ENCODE measurements at regions not wholly inside any gene's neighbourhood (a gene's known extent, or its start where the extent isn't known, plus 50 kb on each side); places are given as distances from the start of the nearest gene placed in this dataset.
A peak's percentile ranks its signal among the peaks of the same experiment; 100 is the strongest.
"Not testable (repeated sequence)": the region's sequence is repeated elsewhere in the genome, so short reads cannot be mapped to it uniquely, and the experiment has no call there.

DNA sequence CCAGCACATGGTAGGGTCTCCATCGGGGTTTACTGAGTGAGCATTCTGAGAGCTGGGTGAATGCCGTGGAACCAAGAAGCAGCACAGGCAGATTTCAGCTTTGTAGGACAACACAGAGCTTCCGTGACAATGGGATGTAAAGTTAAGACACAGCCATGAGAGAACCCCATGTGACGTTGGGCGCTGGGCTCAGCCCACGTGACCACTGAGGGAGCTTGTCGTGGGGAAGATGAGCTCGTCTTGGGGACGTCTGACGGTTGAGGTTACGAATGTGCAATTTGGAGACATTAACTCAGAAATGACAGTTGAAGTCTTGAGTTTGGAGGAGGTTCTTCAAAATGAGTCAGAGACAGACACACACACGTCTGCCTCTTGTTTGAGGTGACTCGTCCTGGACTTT is 51.5 kb upstream of the MUC20 start:
- DNase-seq (ENCODE audit: low read depth) = not testable (repeated sequence)

DNA sequence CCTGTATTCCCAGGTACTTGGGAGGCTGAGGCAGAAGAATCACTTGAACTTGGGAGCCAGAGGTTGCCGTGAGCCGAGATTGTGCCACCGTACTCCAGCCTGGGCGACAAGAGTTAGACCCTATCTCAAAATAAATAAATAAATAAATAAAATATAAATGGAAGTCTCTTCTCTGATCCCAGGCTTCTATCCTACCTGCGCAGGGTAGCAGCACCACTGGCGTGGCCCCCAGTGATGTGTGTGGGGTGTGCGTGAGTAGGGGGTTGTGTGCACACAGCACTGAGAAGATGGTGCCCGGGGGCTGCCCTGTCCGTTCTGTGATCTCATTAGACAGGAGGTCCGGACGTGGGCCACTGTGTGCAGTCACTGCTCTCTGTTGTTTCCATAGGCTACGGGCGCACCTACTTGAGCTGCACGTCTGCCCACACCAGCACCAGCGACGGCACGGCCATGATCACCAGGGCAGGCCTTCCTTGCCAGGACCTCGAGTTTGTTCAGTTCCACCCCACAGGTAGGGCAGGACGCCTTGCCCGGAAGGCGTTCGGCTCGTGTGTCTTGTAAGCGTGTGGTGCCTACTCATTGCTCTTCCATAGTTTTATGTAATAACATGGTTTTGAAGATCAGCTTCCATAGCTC is 52.5 kb upstream of the MUC20 start:
- DNase-seq (ENCODE audit: low read depth) = not testable (repeated sequence)

DNA sequence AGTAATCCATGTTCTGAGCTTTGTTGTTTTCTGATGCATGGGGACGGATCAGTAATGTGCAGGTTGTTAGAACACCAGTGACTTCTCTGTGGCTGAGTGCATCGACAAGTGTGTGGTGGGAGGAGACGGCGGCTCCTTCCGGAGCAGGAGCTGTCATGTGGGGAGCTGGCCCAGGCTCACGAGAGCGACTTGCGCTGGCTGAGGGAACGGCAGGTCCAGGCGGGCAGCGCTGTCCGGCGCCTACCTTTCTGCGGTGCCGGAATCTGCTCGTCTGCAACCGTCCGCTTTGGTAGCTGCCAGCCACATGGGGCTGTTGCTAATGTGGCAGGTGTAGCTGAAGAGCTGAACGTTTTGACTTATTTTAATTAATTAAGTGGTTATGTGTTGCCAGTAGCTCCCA is 55.5 kb upstream of the MUC20 start:
- DNase-seq (ENCODE audit: low read depth) = not testable (repeated sequence)

DNA sequence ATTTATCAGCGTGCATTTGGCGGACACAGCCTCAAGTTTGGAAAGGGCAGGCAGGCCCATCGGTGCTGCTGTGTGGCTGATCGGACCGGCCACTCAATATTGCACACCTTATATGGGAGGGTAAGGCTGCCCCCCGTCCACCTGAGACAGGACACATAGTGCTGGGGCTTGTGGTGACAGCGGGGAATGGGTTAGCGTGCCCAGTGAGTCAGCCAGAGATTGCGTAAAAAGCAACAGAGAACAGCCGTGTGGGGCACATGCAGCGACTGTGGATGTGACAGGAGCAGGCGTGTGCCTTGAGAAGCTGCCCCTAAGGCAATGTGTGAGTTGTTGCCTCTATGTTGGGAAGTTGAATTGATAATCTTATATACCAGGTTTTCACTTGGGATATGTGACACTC is 56.6 kb upstream of the MUC20 start:
- DNase-seq (ENCODE audit: low read depth) = not testable (repeated sequence)

DNA sequence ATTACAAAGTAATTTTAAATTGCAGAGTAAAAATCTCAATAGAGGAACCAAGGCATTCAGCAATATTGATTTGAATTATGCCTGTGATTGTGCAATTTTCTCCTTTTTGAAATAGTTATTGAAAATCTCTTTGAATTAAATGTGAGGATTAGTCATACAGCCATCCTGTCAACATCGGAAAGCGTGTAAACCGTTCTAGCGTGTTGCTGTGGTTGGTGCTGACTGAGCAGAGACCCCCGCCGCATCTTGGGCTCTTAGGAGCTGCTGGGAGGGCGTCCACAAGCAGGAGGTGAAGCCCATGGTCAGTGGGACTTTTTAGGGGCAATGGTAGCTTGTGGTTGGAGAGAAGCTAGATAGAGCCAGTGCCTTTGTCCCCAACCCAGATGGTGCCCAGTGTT is 61.6 kb upstream of the MUC20 start:
- not testable (repeated sequence) for DNase-seq (ENCODE audit: low read depth)

DNA sequence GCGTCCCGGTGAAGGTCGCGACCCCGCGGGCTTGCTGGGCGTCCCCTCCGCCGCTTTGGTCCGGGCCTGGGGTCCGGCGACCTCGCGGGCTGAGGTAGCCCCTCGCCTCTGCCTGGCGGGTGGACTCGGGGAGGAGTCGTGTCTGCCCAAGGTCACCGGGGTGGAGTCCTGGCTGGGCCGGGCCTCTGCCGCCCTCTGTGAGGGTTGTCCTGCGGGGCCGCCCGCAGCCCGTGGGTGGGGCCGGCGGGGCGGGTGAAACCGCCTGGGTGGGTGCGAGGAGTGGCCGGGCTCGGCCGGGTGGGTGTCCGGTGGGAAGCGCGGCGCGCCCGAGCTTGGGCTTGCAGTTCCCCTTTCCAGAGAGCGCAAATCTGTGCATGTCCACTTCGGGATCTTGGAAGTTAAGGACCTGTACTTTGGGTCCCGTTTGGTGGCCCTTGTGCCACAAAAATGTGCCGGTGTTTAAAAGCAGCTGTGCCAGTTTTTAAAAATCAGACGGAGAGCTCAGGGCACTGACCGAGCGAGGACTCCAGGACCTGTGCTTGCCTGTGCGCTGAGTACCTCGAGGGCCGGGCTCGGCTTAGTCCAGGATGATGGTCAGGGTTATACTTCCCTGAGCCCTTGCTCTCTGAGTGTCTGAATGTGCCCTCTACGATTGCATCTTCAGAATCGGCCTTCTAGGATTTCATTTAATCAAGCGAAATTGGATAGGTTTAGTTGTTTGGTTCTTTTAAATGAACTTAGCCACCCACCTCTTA is 62.2 kb upstream of the MUC20 start:
- not testable (repeated sequence) for DNase-seq (ENCODE audit: low read depth)

DNA sequence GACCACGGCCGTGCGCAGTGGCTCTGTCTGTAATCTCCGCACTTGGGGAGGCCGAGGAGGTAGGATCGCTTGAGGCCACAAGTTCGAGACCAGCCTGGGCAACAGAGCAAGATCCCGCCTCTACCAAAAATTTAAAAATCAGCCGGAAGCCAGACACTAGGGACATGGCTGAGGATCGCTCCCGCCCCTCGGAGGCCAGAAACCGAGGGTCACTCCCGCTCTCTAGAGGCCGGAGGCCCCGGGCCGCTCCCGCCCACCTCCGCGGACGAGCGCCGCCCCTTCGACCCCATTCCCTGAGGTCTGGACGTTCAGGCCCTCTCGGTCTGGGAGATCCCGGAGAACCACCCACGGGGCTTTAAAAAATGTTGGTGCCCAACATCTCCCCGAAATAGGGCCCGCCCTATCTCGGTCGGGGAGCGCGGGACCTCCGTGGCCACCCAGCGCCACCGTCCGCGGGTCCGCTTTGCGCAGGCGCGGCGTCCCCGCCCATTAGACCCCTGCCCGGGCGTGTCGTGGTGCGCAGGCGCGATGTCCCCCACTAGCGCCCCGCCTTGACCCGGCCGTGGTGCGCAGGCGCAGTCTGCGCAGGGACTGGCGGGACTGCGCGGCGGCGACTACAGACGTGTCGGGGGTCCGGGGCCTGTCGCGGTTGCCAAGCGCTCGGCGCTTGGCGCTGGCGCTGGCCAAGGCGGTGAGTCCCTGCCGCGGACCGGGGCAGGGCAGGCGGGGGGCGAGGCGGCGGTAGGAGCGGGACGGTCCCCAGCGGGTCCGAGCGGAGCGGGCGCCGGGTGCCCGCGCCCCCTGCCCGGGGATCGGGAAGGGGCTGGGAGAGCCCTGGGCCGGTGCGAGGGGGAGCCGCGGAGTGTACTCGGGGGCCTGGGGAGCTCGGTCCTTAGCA is 63.1 kb upstream of the MUC20 start:
- peak; percentile 52 for DNase-seq (ENCODE audit: low read depth)

DNA sequence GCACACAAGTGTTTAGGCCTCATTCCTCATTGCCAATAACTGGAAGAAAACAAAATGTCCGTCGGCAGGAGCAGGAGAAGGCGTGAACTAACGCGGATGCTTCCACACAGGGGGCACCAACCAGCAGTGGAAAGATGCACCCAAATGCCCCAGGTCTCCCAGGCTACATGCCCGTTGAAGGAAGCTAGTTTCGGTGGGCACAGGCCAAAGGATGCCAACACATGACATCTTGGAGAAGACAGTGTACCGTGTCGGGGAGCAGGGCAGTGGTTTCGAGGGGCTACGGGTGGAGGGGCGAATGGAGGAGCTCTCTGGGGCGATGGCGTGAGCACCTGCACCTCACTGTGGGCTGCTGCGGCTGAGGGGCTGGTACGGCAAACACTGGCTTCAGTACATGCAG is 64.7 kb upstream of the MUC20 start:
- not testable (repeated sequence) for DNase-seq (ENCODE audit: low read depth)

DNA sequence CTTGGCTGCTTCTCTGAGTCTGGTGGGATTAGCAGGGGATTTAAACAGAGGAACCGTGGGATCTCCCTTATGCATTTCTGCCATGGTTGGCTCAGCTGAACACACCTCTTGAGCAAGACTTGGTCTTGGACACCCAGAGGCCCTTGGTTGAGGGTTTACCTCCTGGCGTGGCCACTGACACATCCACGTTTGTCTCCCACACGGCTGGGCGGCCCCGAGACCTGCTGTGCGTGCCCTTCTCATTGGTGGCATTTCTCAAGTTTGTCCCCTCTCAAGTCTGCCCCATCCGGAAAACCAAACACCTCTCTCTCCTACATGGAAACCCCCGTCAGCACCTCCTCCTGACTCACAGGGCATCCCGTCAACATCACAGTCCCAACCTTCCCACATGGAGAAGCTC is 66.0 kb upstream of the MUC20 start:
- not testable (repeated sequence) for DNase-seq (ENCODE audit: low read depth)

DNA sequence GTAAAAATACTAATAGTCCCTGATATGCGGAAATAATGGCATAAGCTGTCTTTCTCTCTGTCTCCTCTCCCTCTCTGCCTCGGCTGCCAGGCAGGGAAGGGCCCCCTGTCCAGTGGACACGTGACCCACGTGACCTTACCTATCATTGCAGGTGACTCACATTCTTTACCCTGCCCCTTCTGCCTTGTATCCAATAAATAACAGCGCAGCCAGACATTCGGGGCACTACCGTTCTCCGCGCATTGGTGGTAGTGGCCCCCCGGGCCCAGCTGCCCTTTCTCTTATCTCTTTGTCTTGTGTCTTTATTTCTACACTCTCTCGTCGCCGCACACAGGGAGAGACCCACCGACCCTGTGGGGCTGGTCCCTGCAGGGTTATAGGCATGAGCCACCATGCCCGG is 66.6 kb upstream of the MUC20 start:
- not testable (repeated sequence) for DNase-seq (ENCODE audit: low read depth)

DNA sequence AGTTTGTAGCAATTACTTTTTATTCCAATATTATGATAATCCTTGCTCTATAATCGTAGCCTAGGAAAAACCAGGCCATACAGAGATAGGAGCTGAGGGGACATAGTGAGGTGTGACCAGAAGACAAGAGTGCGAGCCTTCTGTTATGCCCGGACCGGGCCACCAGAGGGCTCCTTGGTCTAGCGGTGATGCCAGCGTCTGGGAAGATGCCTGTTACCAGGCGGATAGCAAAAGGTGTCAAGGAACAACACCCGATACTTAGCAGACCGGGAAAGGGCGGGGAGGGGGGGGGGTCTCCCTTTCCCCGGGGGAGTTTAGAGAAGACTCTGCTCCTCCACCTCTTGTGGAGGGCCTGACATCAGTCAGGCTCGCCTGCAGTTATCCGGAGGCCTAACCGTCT is 67.1 kb upstream of the MUC20 start:
- peak; percentile 8 for DNase-seq (ENCODE audit: low read depth)

DNA sequence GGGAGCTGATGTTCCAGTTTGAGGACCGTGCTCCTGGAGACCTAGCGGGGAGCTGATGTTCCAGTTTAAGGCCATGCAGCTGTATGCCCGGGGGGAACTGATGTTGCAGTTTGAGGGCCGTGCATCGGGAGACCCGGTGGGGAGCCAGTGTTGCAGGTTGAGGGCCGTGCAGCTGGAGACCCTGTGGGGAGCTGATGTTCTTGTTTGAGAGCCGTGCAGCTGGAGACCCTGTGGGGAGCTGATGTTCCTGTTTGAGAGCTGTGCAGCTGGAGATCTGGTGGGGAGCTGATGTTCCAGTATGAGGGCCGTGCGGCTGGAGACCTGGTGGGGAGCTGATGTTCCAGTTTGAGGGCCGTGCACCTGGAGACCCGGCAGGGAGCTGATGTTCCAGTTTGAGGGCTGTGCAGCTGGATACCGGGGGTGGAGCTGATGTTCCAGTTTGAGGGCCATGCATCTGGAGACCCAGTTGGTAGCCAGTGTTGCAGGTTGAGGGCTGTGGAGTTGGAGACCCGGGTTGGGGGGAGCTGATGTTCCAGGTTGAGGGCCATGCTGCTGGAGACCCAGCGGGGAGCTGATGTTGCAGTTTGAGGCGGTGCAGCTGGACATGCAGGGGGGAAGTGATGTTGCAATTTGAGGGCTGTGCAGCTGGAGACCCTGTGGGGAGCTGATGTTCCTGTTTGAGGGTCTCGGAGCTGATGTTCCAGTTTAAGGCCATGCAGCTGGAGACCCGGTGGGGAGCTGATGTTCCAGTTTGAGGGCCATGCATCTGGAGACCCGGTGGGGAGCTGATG is 64.4 kb upstream of the APOD start:
- not testable (repeated sequence) for DNase-seq (ENCODE audit: low read depth)

DNA sequence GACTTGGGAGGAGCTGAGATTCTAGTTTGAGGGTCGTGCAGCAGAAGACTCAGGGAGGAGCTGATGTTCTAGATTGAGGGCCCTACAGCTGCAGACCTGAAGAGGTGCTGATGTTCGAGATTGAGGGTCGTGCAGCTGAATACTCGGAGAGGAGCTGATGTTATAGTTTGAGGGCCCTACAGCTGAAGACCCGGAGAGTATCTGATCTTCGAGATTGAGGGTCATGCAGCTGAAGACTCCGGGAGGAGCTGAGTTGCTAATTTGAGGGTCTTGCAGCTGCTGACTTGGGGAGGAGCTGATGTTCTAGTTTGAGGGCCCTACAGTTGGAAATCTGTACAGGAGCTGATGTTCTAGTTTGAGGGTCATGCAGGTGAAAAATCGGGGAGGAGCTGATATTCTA is 62.1 kb upstream of the APOD start:
- not testable (repeated sequence) for DNase-seq (ENCODE audit: low read depth)

DNA sequence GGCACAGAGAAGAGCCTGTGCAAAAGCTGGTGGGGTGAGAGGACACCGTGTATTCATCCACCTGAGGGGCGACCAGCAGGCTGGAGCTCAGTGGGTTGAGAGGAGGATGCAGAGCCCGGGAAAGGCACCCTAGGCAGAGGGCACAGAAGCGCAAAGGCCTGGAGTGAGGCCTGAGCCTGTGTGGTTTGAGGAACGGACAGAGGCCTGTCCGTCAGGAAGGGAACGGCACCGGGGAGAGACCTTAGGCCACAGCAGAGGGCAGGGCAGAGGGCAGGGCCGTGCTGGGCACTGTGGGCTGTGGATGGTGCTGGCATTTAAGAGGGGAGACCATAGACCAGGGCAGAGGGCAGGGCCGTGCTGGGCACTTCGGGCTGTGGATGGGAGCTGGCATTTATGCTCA is 59.5 kb upstream of the APOD start:
- not testable (repeated sequence) for DNase-seq (ENCODE audit: low read depth)

DNA sequence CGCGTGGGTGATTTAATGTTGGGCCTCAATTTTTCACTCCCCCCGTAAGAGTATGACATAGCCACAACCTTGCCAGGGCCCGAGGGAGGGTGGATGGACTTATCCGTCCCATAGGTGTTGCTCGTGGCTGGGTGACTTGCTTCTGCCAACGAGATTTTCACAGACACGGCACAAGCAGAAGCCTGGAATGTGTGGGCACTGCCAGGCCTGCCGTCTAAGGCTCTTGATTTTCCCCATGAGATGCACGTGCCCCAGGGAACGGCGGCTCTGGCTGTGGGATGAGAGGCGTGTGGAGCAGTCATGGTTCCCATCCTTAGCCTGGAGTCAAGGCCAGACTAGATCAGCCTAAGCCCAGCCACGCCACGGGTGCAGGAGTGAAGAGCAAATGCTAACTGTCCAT is 58.6 kb upstream of the APOD start:
- DNase-seq (ENCODE audit: low read depth) = not testable (repeated sequence)

DNA sequence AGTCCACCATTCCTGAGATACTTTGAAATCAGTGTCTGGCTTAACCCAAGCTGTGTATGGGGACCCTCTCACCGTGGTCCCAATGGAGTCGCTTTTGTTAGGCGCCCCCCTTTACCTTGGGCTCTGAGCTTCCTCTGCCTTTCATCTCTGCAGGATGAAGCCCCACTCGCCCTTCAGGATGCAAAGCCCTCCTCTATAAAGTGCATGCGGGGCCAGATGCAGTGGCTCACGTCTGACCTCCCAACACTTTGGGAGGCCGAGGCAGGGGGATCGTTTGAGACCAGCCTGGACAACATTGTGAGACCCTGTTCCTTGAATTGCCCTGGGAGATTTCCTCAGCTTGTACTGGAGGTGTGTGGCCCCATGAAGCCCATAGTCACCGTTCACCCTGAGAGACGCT is 54.7 kb upstream of the APOD start:
- not testable (repeated sequence) for DNase-seq (ENCODE audit: low read depth)

DNA sequence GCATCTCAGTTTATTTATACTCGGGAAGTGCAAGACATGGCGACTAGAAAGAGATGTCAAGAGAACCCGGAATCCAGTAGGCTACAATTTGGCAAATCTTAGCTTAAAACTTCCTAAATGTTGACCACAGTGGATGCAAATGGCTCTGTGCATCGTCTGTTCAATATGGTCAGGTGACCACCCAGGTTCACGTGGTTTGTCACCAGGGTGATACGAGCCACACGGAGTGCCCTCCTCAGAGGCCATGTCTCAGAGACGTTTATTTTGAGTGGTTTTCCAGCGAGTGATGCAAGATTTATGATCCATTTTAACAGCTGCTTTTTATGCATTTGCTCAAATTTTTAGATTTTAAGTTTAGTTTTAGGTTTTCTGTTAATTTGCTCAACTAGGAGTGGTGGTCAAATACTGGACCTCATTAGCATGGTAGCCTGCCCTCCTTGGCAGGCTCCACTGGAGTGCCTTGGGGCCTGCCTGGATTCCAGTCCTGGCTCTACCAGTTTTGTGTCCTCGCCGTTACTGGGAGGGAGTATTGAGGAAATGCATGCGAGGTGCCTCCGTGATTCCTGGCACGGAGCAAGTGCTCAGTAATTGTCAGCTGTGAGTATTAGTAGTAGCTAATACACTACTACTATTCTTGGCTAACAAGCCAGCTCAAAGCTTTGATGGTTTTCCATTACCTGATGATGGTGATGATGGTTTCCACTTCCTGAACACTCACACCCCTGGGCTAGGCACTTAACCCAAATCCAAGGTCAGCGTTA is 53.9 kb upstream of the APOD start:
- DNase-seq (ENCODE audit: low read depth) = not testable (repeated sequence)

DNA sequence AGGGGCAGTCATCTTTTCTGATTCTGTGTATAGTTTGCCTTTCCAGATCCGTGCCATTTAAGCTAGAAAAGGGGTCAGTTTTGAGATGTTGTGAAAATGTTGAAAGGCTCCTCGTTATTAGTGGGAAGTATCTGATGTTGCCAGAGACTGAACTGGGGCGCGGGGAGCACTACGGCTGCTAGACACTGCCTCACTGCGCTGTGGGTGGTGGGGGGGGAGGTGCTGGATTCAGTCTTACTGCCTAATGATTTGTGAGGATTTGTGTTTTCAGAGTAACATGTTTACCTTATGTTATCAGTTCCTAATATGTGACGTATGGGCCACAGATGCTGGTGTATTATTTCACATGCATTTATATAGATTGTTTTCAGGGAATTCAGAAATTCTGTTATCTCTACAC is 53.3 kb upstream of the APOD start:
- not testable (repeated sequence) for DNase-seq (ENCODE audit: low read depth)

DNA sequence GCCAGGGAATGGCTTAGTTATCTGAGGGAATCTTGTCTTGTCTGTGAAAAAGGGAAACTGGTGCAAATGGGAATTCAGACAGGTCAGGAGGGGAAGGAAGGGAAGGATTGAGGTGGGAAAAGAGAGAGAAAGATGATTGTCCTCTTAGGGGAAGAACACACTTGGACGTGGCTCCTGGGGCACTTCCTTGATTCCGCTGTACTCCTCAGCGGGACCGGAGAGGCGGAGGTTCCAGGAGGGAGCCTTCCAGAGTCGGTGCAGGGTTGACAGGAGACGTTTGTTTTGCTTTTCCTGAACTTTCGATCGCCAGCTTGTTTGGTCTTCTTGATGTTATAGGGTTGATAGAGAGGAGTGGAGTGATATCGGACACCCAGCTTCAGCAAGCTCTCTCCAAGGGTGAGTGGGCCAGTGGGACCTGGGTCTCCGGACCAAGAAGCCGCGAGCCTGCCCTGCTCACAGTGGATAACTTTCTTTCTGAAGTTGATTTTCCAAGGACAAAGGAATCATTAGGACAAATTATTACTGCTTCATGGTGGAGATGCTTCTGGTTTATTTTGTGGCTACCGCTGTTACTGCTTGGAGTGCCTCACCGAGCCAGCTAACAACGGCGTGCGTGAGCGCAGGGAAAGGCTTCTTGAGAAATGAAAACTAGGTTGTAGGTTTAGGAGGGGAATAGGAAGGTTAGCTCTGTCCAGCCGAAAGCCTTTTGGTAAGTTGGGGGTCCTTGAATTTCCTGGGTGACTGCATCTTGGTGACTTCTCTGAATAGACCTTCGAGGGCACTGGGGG is 52.4 kb upstream of the APOD start:
- DNase-seq (ENCODE audit: low read depth) = not testable (repeated sequence)

DNA sequence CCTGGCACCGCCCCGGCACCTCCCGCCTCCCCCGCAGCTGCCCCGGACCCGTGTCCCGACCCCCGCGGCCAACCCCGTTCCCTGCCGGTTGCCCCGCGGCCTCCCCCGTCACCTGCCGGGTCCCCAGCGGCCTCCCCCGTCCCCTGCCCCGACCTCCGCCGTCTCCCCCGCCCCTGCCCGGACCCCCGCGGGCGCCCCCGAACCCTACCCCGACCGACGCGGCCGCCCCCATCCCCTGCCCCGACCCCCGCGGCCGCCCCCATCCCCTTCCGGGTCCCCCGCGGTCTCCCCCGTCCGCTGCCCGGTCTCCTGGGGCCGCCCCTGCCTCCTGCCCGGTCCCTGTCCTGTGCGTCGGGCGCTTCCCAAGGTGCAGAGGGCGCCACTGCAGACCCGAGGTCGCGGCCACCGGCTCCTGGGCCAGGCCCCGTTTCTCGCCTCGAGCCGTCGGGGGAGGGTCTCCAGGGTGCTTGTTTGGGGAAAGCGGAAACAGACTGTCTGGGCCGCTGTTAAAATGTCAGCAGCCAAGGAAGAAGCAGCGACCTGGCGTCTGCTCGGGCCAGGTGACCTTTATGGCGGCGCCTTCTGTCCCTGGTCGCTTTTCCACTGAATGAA is 51.6 kb upstream of the APOD start:
- DNase-seq (ENCODE audit: low read depth) = not testable (repeated sequence)
